HAP-1 (cell line): ENCODE measurements at regions not wholly inside any gene's neighbourhood (a gene's known extent, or its start where the extent isn't known, plus 50 kb on each side); places are given as distances from the start of the nearest gene placed in this dataset.
A peak's percentile ranks its signal among the peaks of the same experiment; 100 is the strongest.

Experiments used
- DNase-seq, 2 experiments: peaks; one replicate each; pipeline ENCODE4 v3.0.0-alpha.2; 2016 to 2020; ENCODE audit warnings: low spot score in 2 of 2
- H3K27me3 ChIP-seq: fragments of 250-450 bp; sonication (Bioruptor Pico); 2 replicates; pipeline ENCODE4 v1.5.1; 2020; ENCODE audit warnings: low read depth, mild to moderate bottlenecking, moderate library complexity
- H3K36me3 ChIP-seq: fragments of 250-450 bp; sonication (Bioruptor Pico); replicated peaks from 2 replicates; pipeline ENCODE4 v1.5.1; 2020; ENCODE audit warnings: mild to moderate bottlenecking
- H3K4me1 ChIP-seq: fragments of 250-450 bp; sonication (Bioruptor Pico); 2 replicates; pipeline ENCODE4 v1.5.1; 2020; ENCODE audit warnings: mild to moderate bottlenecking
- H3K4me3 ChIP-seq: fragments of 250-450 bp; sonication (Bioruptor Pico); 2 replicates; pipeline ENCODE4 v1.5.1; 2020; ENCODE audit warnings: mild to moderate bottlenecking, moderate library complexity
- H3K9me3 ChIP-seq: fragments of 250-450 bp; sonication (Bioruptor Pico); 2 replicates; pipeline ENCODE4 v1.5.1; 2020; ENCODE audit warnings: mild to moderate bottlenecking, moderate library complexity
- in situ Hi-C: fragments of 300-500 bp; cut with MboI; formaldehyde crosslinking; loops from 3 replicates; pipeline ENCODE4 v1.14.3; 2020; ENCODE audit warnings: low sequenced_read_pairs, inconsistent platforms, mixed read lengths

DNA sequence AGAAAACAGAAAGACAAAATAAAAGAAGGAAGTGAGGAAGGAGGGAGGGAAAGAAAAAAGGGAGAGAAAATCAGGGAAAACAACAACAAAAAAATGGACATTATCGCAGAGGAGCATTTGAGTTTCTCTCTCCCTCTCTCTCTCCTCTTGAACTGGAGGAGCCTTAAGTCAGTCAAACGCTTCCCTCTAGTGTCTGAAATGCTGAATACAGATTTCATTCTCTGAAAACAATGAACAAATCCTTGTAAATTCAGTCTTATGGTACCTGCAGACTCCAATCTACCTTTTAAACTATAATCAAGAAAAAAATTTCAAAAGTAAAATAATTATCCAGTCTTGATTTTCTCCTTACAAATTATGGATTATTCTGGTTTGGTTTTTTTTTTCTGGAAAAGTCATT lies 89.2 kb upstream of the PFKP start:
- H3K36me3 ChIP-seq = no peaks in the 10 kb centered on the region

DNA sequence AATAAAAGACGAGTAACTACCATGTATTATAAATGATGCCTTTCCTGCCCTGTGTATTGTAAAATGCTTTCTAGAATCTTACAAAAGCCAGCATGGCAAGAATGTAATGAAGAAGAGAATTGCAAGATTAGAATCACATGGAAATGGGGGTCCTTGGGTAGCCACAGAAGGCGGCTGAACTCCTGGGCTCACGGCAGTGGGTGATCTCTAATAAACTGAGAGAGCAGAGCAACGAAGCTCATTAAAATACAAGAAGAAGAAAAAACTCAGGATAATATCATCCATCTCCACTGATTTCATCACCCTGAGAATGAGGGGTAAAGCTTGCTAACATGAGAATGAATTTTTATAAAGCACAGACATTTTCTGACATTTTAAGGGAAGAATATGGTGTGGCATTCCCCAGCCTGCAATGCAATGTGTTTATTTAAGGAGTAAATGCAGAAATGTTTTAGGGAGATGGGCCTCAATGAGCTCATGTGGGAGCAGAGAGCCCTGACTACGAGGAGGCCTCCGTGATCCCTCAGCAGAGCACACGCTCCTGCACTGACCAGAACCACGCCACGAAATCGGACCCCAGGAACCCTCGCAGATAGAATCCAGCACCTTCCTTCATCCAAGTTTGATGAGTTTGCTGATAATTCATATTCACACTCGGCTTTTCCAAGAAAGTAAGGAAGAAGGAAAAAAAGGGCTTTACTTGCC lies 92.7 kb upstream of the PFKP start:
- DNase-seq = no peak
- in situ Hi-C loops = no loop called here
- no peak overlapping the region for H3K4me3 ChIP-seq

More for the DNA sequence above, 89.2 kb upstream of the PFKP start:
- Histone ChIP-seq H3K4me3 (no peak overlapping the region), H3K27me3 (no peaks in the 10 kb centered on the region), H3K9me3 (no peaks in the 10 kb centered on the region), H3K4me1 (no peaks in the 10 kb centered on the region)
- peak in 1 of 2 experiments; percentile 6 for DNase-seq
- in situ Hi-C loops = no loop called here

DNA sequence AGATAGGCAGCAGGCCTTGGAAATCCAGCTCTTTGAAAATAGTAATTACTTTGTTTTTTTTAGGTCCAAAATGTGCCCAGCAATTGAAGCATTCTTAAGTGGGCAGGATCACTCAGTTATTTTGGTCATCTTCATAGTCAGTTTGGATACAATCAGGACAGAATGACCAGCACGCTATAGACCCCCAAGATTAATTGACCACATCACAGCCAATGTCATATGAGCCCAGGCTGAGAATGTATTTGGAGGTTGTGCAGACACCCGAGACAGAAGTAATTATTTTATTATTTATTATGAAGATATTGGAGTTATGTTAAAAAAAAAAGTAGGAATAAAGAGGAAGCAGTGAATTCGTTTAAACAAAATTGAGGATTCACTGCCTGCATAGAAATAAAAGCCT lies 93.3 kb upstream of the PFKP start:
- DNase-seq = no peak
- H3K4me3 ChIP-seq = no peak overlapping the region
- no peaks in the 10 kb centered on the region for H3K36me3 ChIP-seq
- no peaks in the 10 kb centered on the region for H3K4me1 ChIP-seq
- in situ Hi-C loops = no loop called here
- no peaks in the 10 kb centered on the region for H3K9me3 ChIP-seq
- H3K27me3 ChIP-seq = no peaks in the 10 kb centered on the region

More for the DNA sequence above, 92.7 kb upstream of the PFKP start:
- Histone ChIP-seq H3K4me1 (no peaks in the 10 kb centered on the region), H3K27me3 (no peaks in the 10 kb centered on the region), H3K36me3 (no peaks in the 10 kb centered on the region), H3K9me3 (no peaks in the 10 kb centered on the region)

GRCh38 chr10:2972810-2973209 lies 94.5 kb upstream of the PFKP start:
- H3K4me1 ChIP-seq = no peaks in the 10 kb centered on the region
- no peaks in the 10 kb centered on the region for H3K36me3 ChIP-seq
- H3K9me3 ChIP-seq = no peaks in the 10 kb centered on the region
- no peaks in the 10 kb centered on the region for H3K27me3 ChIP-seq
- H3K4me3 ChIP-seq = no peak overlapping the region
- DNase-seq = no peak
- in situ Hi-C loops = no loop called here

DNA sequence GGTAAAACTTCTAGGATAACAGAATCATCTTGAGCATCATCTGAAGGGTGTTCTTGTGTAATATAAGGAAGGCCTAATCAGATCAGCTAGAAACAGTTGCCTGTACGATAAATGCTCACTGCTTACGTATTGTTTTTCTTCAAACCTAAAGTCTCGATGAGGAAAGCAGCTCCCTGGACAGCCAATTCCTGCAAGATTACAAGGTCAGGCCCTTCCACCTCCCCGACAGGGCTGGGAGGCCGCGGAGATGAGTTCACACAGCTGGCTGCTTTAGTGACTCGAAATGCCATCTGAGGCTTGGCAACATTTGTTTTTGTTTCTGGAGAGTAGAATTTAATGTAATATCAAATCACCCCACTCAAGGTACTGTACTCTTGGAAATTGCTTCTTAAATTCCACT lies 95.1 kb upstream of the PFKP start:
- Histone ChIP-seq H3K36me3 (no peaks in the 10 kb centered on the region), H3K4me3 (no peak overlapping the region), H3K27me3 (no peaks in the 10 kb centered on the region), H3K9me3 (no peaks in the 10 kb centered on the region), H3K4me1 (no peaks in the 10 kb centered on the region)
- in situ Hi-C loops = no loop called here
- DNase-seq = no peak

DNA sequence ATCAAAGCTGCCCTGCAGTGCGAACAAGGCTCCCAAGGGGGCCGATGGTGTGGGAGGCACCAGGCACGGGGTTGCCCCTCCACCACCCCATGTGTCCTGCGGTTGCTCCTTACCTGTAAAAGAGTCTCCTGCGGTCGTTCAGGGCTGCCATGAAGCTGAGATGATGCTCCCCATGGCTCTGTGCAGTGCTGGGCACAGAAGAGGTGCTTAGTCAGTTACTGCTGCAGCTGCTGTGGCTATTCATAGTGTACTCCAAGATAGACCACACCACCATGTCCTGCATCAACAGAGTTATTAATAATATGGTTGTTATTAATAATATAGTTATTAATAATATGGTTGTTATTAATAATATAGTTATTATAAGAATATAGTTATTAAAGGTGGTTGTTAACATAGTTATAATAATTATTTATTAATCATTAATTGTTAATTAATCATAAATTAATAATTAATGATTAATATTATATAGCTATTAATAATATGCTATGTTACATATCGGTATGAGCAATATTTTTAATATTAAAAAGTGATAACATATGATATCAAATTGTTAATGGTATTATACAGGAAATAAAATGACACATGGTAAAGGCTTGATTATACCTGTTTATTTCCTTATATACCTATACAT lies 97.0 kb upstream of the PFKP start:
- Histone ChIP-seq H3K4me3 (no peak overlapping the region), H3K36me3 (no peaks in the 10 kb centered on the region), H3K9me3 (no peaks in the 10 kb centered on the region), H3K27me3 (no peaks in the 10 kb centered on the region), H3K4me1 (no peaks in the 10 kb centered on the region)
- in situ Hi-C loops = no loop called here
- DNase-seq = no peak

DNA sequence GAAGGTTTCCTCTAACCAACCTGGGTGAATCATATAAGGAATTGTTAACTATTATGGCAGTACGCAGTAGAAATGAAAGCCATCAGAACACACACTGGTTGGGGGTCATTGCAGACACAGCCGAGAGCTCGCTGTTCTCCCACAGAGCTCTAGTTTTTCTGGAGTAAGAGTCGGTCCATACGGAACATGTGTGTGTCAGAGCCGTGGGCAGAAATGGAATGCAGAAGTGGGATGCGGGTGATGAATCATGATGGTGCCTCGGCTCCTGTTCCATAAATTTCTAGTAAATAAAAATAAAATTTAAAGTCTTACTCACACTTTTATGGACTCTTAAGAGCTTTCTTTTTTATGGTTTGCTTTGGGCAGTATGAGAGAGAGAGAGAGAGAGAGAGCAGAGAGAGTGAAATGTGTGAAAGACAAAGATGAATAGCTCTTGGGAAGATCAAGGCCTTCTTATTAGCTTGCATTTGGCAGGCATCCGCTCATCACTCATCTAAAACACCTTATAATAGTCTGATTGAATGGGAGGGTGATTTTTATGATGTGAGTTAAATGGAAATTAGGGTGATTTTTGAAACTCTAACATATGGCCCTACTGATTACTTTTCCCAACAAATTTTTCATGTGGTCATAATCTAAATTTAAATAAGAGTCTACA lies 98.8 kb upstream of the PFKP start:
- no peak for DNase-seq
- Histone ChIP-seq H3K4me1 (no peaks in the 10 kb centered on the region), H3K36me3 (no peaks in the 10 kb centered on the region), H3K27me3 (no peaks in the 10 kb centered on the region), H3K4me3 (no peak overlapping the region), H3K9me3 (no peaks in the 10 kb centered on the region)
- in situ Hi-C loops = no loop called here

GRCh38 chr10:2966134-2966533 lies 101.2 kb upstream of the PFKP start:
- no peaks in the 10 kb centered on the region for H3K9me3 ChIP-seq
- H3K36me3 ChIP-seq = no peaks in the 10 kb centered on the region
- no peak for DNase-seq
- H3K4me3 ChIP-seq = no peak overlapping the region
- in situ Hi-C loops = no loop called here
- H3K4me1 ChIP-seq = no peaks in the 10 kb centered on the region
- H3K27me3 ChIP-seq = no peaks in the 10 kb centered on the region

DNA sequence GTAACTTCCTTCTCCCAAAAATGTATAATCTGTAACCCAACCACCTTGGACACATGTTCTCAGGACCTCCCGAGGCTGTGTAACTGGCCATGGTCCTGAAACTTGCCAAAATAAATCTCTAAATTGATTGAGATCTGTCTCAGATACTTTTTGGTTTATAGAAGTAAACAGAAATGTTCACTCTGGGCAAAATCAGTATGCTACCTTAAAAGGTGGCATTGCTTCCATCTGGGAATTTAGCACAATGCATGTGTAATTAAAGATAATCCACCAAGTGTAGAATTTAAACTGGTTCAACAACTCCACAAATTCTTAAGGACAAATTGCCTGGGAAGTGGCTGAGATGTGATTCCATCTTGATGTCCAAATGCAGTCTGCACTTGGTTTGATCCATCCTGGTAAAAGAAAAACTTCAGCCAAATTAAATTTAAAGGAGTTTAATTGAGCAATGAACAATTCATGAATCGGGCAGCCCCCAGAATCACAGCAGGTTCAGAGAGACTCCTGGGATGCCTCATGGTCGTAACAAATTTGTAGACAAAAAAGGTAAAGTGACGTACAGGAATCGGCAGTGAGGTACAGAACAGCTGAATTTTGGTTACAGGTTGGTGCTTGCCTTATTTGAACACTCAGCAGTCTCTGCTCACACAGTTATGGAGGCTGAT lies 102.6 kb upstream of the PFKP start:
- no peaks in the 10 kb centered on the region for H3K36me3 ChIP-seq
- no peaks in the 10 kb centered on the region for H3K27me3 ChIP-seq
- no peaks in the 10 kb centered on the region for H3K4me1 ChIP-seq
- H3K9me3 ChIP-seq = no peaks in the 10 kb centered on the region
- in situ Hi-C loops = no loop called here
- no peak overlapping the region for H3K4me3 ChIP-seq
- no peak for DNase-seq

GRCh38 chr10:2963889-2964631 lies 103.3 kb upstream of the PFKP start:
- no peaks in the 10 kb centered on the region for H3K4me1 ChIP-seq
- no peak for DNase-seq
- H3K27me3 ChIP-seq = no peaks in the 10 kb centered on the region
- H3K36me3 ChIP-seq = no peaks in the 10 kb centered on the region
- in situ Hi-C loops = no loop called here
- no peaks in the 10 kb centered on the region for H3K9me3 ChIP-seq
- no peak overlapping the region for H3K4me3 ChIP-seq

- no peaks in the 10 kb centered on the region for H3K9me3 ChIP-seq
- H3K27me3 ChIP-seq = no peaks in the 10 kb centered on the region
- no peak overlapping the region for H3K4me3 ChIP-seq
- DNase-seq = no peak
- no peaks in the 10 kb centered on the region for H3K4me1 ChIP-seq
- H3K36me3 ChIP-seq = no peaks in the 10 kb centered on the region
- in situ Hi-C loops = no loop called here
Measured at GRCh38 chr10:2962194-2962593, 105.2 kb upstream of the PFKP start.

DNA sequence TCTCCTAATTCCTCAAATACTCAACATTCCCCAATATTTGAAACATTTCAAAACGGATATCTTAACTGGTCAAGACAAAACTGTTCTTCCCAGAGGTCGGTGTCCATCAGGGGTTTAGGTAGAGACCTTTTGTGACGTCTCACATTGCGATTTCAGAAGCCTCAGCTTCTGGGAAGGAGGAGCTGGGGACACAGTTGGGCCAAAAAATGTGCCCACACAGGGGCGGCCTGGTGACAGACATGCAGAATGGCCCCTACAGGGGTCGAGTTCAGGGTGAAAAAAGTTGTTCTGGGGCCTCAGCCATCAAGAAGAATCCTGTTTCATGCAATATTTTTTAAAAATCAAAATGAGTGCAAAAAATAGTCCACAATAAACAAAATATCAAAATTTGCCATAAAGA lies 108.7 kb upstream of the PFKP start:
- H3K36me3 ChIP-seq = no peaks in the 10 kb centered on the region
- in situ Hi-C loops = no loop called here
- no peaks in the 10 kb centered on the region for H3K4me1 ChIP-seq
- no peaks in the 10 kb centered on the region for H3K9me3 ChIP-seq
- no peak overlapping the region for H3K4me3 ChIP-seq
- no peak for DNase-seq
- H3K27me3 ChIP-seq = no peaks in the 10 kb centered on the region

DNA sequence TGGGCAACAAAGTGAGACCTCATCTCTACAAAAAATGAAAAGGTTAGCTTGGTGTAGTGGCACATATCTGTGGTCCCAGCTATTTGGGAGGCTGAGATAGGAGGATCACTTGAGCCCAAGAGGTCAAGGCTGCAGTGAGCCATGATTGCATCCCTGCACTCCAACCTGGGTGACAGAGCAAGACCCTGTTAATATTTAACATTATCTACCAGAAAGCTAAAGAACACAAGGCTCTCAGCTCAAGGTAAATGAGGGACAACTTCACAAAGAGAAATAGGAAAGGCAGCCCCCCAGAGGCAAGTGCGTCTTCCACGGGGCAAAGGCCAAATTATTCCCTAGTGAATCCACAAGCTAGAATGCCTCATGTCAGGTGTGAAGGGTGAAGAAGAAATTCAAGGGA lies 109.6 kb upstream of the PFKP start:
- in situ Hi-C loops = no loop called here
- Histone ChIP-seq H3K9me3 (no peaks in the 10 kb centered on the region), H3K4me3 (no peak overlapping the region), H3K27me3 (no peaks in the 10 kb centered on the region), H3K4me1 (no peaks in the 10 kb centered on the region), H3K36me3 (no peaks in the 10 kb centered on the region)
- no peak for DNase-seq
